ENCODE measurements at regions not wholly inside any gene's neighbourhood (a gene's known extent, or its start where the extent isn't known, plus 50 kb on each side); places are given as distances from the start of the nearest gene placed in this dataset.

GRCh38 chr11:81004576-81004975 lies 1563.7 kb upstream of the TENM4 start:
- TF ChIP-seq CTCF (conservative IDR thresholded peaks at IDR 0.05; ENCODE audit: low read depth, low read length) (no peak), EZH2 (IDR thresholded peaks at IDR 0.05; ENCODE audit: low read length, unreplicated experiment) (no peak), EZH2phosphoT487 (IDR thresholded peaks at IDR 0.05; ENCODE audit: borderline replicate concordance, low read length) (no peak)

Data from PC-3 (cell line).